ENCODE measurements at regions not wholly inside any gene's neighbourhood (a gene's known extent, or its start where the extent isn't known, plus 50 kb on each side); places are given as distances from the start of the nearest gene placed in this dataset.

- no peak for TF ChIP-seq POLR2A (IDR thresholded peaks at IDR 0.05; ENCODE audit: low read depth, low read length)
- no peak for TF ChIP-seq POLR2AphosphoS5 (IDR thresholded peaks at IDR 0.05; ENCODE audit: low read depth, low read length)
- no peak for TF ChIP-seq TAF1 (IDR thresholded peaks at IDR 0.05; ENCODE audit: borderline replicate concordance, low read depth, low read length)
Observed at GRCh38 chr12:23029185-23029584, 404.2 kb downstream of the ETNK1 start.
